Activated T-helper 17 cell treated with anti-CD3 and anti-CD28 coated beads, Interleukin-2, amount 50 U/mL, for 72 hours (primary cell): ENCODE measurements at regions not wholly inside any gene's neighbourhood (a gene's known extent, or its start where the extent isn't known, plus 50 kb on each side); places are given as distances from the start of the nearest gene placed in this dataset.
"Not testable (repeated sequence)": the region's sequence is repeated elsewhere in the genome, so short reads cannot be mapped to it uniquely, and the experiment has no call there.

Experiments used
- ATAC-seq: fragments of 150-1000 bp; cut with Tn5 transposase; replicated peaks from 2 replicates; pipeline ENCODE4 v1.10.0; 2021; ENCODE audit warnings: mild to moderate bottlenecking, moderate library complexity
- H3K27ac Mint-ChIP-seq: one replicate; pipeline ENCODE4 v1.8.0; 2022; ENCODE audit warnings: mixed read lengths
- H3K27me3 Mint-ChIP-seq: one replicate; pipeline ENCODE4 v1.8.0; 2022; ENCODE audit warnings: mixed read lengths
- H3K36me3 Mint-ChIP-seq: one replicate; pipeline ENCODE4 v1.8.0; 2022; ENCODE audit warnings: low read depth, mild to moderate bottlenecking, mixed read lengths
- H3K4me1 Mint-ChIP-seq: one replicate; pipeline ENCODE4 v1.8.0; 2022; ENCODE audit warnings: mixed read lengths
- H3K4me3 Mint-ChIP-seq: one replicate; pipeline ENCODE4 v1.8.0; 2022; ENCODE audit warnings: mild to moderate bottlenecking, mixed read lengths
- H3K9me3 Mint-ChIP-seq: one replicate; pipeline ENCODE4 v1.8.0; 2022; ENCODE audit warnings: mixed read lengths

- no peaks in the 10 kb centered on the region for H3K36me3 Mint-ChIP-seq
- no peaks in the 10 kb centered on the region for H3K4me1 Mint-ChIP-seq
- H3K27me3 Mint-ChIP-seq: no peaks in the 10 kb centered on the region
- H3K9me3 Mint-ChIP-seq: peaks cover 2% of the 10 kb centered on the region
- ATAC-seq: no peak
- no peak overlapping the region for H3K27ac Mint-ChIP-seq
- no peak overlapping the region for H3K4me3 Mint-ChIP-seq
Measured at GRCh38 chr18:39607034-39607433, 2041.4 kb upstream of the CELF4 start.

- H3K27ac Mint-ChIP-seq: no peak overlapping the region
- H3K36me3 Mint-ChIP-seq: no peaks in the 10 kb centered on the region
- H3K4me3 Mint-ChIP-seq: no peak overlapping the region
- H3K27me3 Mint-ChIP-seq: no peaks in the 10 kb centered on the region
- no peak for ATAC-seq
- H3K4me1 Mint-ChIP-seq: no peaks in the 10 kb centered on the region
- H3K9me3 Mint-ChIP-seq: peaks cover 4% of the 10 kb centered on the region
Measured at GRCh38 chr18:39604836-39605235, 2039.2 kb upstream of the CELF4 start.

GRCh38 chr18:39602131-39602530, 2036.5 kb upstream of the CELF4 start:
- Mint-ChIP-seq H3K27ac (no peak overlapping the region), H3K4me3 (no peak overlapping the region), H3K36me3 (no peaks in the 10 kb centered on the region)

GRCh38 chr18:39600894-39601293, 2035.3 kb upstream of the CELF4 start:
- H3K36me3 Mint-ChIP-seq: no peaks in the 10 kb centered on the region
- no peak overlapping the region for H3K27ac Mint-ChIP-seq
- H3K4me3 Mint-ChIP-seq: no peak overlapping the region
- peaks cover 4% of the 10 kb centered on the region for H3K9me3 Mint-ChIP-seq
- no peaks in the 10 kb centered on the region for H3K4me1 Mint-ChIP-seq
- no peak for ATAC-seq
- H3K27me3 Mint-ChIP-seq: no peaks in the 10 kb centered on the region

More at GRCh38 chr18:39602131-39602530, 2036.5 kb upstream of the CELF4 start:
- no peak for ATAC-seq
- H3K27me3 Mint-ChIP-seq: no peaks in the 10 kb centered on the region
- no peaks in the 10 kb centered on the region for H3K4me1 Mint-ChIP-seq
- H3K9me3 Mint-ChIP-seq: peaks cover 4% of the 10 kb centered on the region

- Mint-ChIP-seq H3K36me3 (no peaks in the 10 kb centered on the region), H3K27me3 (no peaks in the 10 kb centered on the region), H3K4me1 (no peaks in the 10 kb centered on the region), H3K4me3 (no peak overlapping the region), H3K27ac (no peak overlapping the region), H3K9me3 (peaks cover 14% of the 10 kb centered on the region)
- ATAC-seq: no peak
Measured at GRCh38 chr18:39599251-39599650, 2033.7 kb upstream of the CELF4 start.

- H3K36me3 Mint-ChIP-seq: no peaks in the 10 kb centered on the region
Measured at GRCh38 chr18:39596891-39597290, 2031.3 kb upstream of the CELF4 start.

GRCh38 chr18:39596221-39596620, 2030.6 kb upstream of the CELF4 start:
- Mint-ChIP-seq H3K9me3 (peaks cover 20% of the 10 kb centered on the region), H3K4me3 (no peak overlapping the region), H3K27ac (no peak overlapping the region), H3K27me3 (no peaks in the 10 kb centered on the region), H3K36me3 (no peaks in the 10 kb centered on the region), H3K4me1 (no peaks in the 10 kb centered on the region)
- ATAC-seq: no peak

More at GRCh38 chr18:39596891-39597290, 2031.3 kb upstream of the CELF4 start:
- Mint-ChIP-seq H3K4me1 (no peaks in the 10 kb centered on the region), H3K27ac (no peak overlapping the region), H3K4me3 (no peak overlapping the region), H3K9me3 (peaks cover 17% of the 10 kb centered on the region), H3K27me3 (no peaks in the 10 kb centered on the region)
- ATAC-seq: no peak

- H3K27ac Mint-ChIP-seq: no peak overlapping the region
- no peak overlapping the region for H3K4me3 Mint-ChIP-seq
Measured at GRCh38 chr18:39594206-39594605, 2028.6 kb upstream of the CELF4 start.

GRCh38 chr18:39591649-39592048, 2026.1 kb upstream of the CELF4 start:
- ATAC-seq: no peak
- Mint-ChIP-seq H3K27ac (no peak overlapping the region), H3K36me3 (no peaks in the 10 kb centered on the region), H3K9me3 (peaks cover 16% of the 10 kb centered on the region), H3K4me1 (no peaks in the 10 kb centered on the region), H3K4me3 (no peak overlapping the region), H3K27me3 (no peaks in the 10 kb centered on the region)

More at GRCh38 chr18:39594206-39594605, 2028.6 kb upstream of the CELF4 start:
- Mint-ChIP-seq H3K4me1 (no peaks in the 10 kb centered on the region), H3K36me3 (no peaks in the 10 kb centered on the region), H3K27me3 (no peaks in the 10 kb centered on the region), H3K9me3 (peaks cover 16% of the 10 kb centered on the region)
- ATAC-seq: no peak

GRCh38 chr18:39589496-39589895, 2023.9 kb upstream of the CELF4 start:
- no peak overlapping the region for H3K27ac Mint-ChIP-seq
- ATAC-seq: no peak
- peaks cover 6% of the 10 kb centered on the region for H3K9me3 Mint-ChIP-seq
- no peaks in the 10 kb centered on the region for H3K4me1 Mint-ChIP-seq
- H3K36me3 Mint-ChIP-seq: no peaks in the 10 kb centered on the region
- H3K4me3 Mint-ChIP-seq: no peak overlapping the region
- H3K27me3 Mint-ChIP-seq: no peaks in the 10 kb centered on the region

- Mint-ChIP-seq H3K36me3 (no peaks in the 10 kb centered on the region), H3K9me3 (peaks cover 7% of the 10 kb centered on the region), H3K4me1 (no peaks in the 10 kb centered on the region), H3K27me3 (no peaks in the 10 kb centered on the region), H3K27ac (no peak overlapping the region), H3K4me3 (no peak overlapping the region)
- no peak for ATAC-seq
Measured at GRCh38 chr18:39587586-39587985, 2022.0 kb upstream of the CELF4 start.

GRCh38 chr18:39586741-39587140, 2021.1 kb upstream of the CELF4 start:
- Mint-ChIP-seq H3K4me1 (no peaks in the 10 kb centered on the region), H3K36me3 (no peaks in the 10 kb centered on the region)

GRCh38 chr18:39574897-39575296, 2009.3 kb upstream of the CELF4 start:
- no peak for ATAC-seq
- Mint-ChIP-seq H3K4me3 (no peak overlapping the region), H3K27ac (no peak overlapping the region), H3K27me3 (no peaks in the 10 kb centered on the region), H3K4me1 (no peaks in the 10 kb centered on the region), H3K36me3 (no peaks in the 10 kb centered on the region), H3K9me3 (peaks cover 17% of the 10 kb centered on the region)

More at GRCh38 chr18:39586741-39587140, 2021.1 kb upstream of the CELF4 start:
- no peak overlapping the region for H3K4me3 Mint-ChIP-seq
- H3K27me3 Mint-ChIP-seq: no peaks in the 10 kb centered on the region
- no peak overlapping the region for H3K27ac Mint-ChIP-seq
- H3K9me3 Mint-ChIP-seq: peaks cover 5% of the 10 kb centered on the region
- no peak for ATAC-seq

- H3K36me3 Mint-ChIP-seq: no peaks in the 10 kb centered on the region
- no peak overlapping the region for H3K4me3 Mint-ChIP-seq
- no peak overlapping the region for H3K27ac Mint-ChIP-seq
- H3K4me1 Mint-ChIP-seq: no peaks in the 10 kb centered on the region
- no peak for ATAC-seq
- H3K9me3 Mint-ChIP-seq: peaks cover 7% of the 10 kb centered on the region
- no peaks in the 10 kb centered on the region for H3K27me3 Mint-ChIP-seq
Measured at GRCh38 chr18:39571511-39571910, 2005.9 kb upstream of the CELF4 start.

GRCh38 chr18:39565551-39566230, 2000.1 kb upstream of the CELF4 start:
- not testable (repeated sequence) for H3K27me3 Mint-ChIP-seq, ATAC-seq, H3K27ac Mint-ChIP-seq, H3K36me3 Mint-ChIP-seq, H3K4me3 Mint-ChIP-seq, H3K9me3 Mint-ChIP-seq, H3K4me1 Mint-ChIP-seq

GRCh38 chr18:39564716-39565115, 1999.1 kb upstream of the CELF4 start:
- H3K9me3 Mint-ChIP-seq: peaks cover 12% of the 10 kb centered on the region
- no peaks in the 10 kb centered on the region for H3K36me3 Mint-ChIP-seq
- H3K4me3 Mint-ChIP-seq: no peak overlapping the region
- no peak for ATAC-seq
- H3K27me3 Mint-ChIP-seq: no peaks in the 10 kb centered on the region
- H3K27ac Mint-ChIP-seq: no peak overlapping the region
- no peaks in the 10 kb centered on the region for H3K4me1 Mint-ChIP-seq
